ENCODE measurements at regions not wholly inside any gene's neighbourhood (a gene's known extent, or its start where the extent isn't known, plus 50 kb on each side); places are given as distances from the start of the nearest gene placed in this dataset.

GRCh38 chr10:109534193-109534592, 389.1 kb downstream of the XPNPEP1 start:
- no peak for TF ChIP-seq CTCF (IDR thresholded peaks at IDR 0.05; ENCODE audit: borderline replicate concordance, extremely low read depth, insufficient read depth)
- H3K27ac ChIP-seq (ENCODE audit: low read depth in 2 of 2, low read length in 2 of 2), result no peak overlapping the region
- DNase-seq, result no peak

GRCh38 chr10:109529258-109529657, 394.1 kb downstream of the XPNPEP1 start:
- intact Hi-C loops (cut with DNase I), result no loop called here
- Histone ChIP-seq H3K36me3 (ENCODE audit: control insufficient read depth in 2 of 3, insufficient read depth in 3 of 3, low read length in 3 of 3) (no peaks in the 10 kb centered on the region), H3K4me3 (ENCODE audit: low read length in 3 of 3) (no peak overlapping the region), H3K27me3 (ENCODE audit: control insufficient read depth, insufficient read depth, low read length) (no peaks in the 10 kb centered on the region), H3K9ac (ENCODE audit: low read length in 3 of 3) (no peak overlapping the region), H3K9me3 (ENCODE audit: control insufficient read depth in 2 of 3, insufficient read depth in 1 of 3, low read length in 3 of 3) (peaks cover 0 to 18% (median 3%) of the 10 kb centered on the region in 3 donors), H3K27ac (ENCODE audit: low read depth in 2 of 2, low read length in 2 of 2) (no peak overlapping the region), H3K4me1 (ENCODE audit: control insufficient read depth in 2 of 3, insufficient read depth in 2 of 3, low read depth in 1 of 3, low read length in 3 of 3) (no peaks in the 10 kb centered on the region)
- no peak for DNase-seq
- TF ChIP-seq CTCF (IDR thresholded peaks at IDR 0.05; ENCODE audit: borderline replicate concordance, extremely low read depth, insufficient read depth), result no peak
- no peak for FAIRE-seq

More at GRCh38 chr10:109534193-109534592, 389.1 kb downstream of the XPNPEP1 start:
- no peak overlapping the region for H3K4me3 ChIP-seq (ENCODE audit: low read length in 3 of 3)
- intact Hi-C loops (cut with DNase I), result no loop called here
- no peak overlapping the region for H3K9ac ChIP-seq (ENCODE audit: low read length in 3 of 3)
- no peaks in the 10 kb centered on the region for H3K4me1 ChIP-seq (ENCODE audit: control insufficient read depth in 2 of 3, insufficient read depth in 2 of 3, low read depth in 1 of 3, low read length in 3 of 3)
- peaks cover 0 to 8% (median 0%) of the 10 kb centered on the region in 3 donors for H3K9me3 ChIP-seq (ENCODE audit: control insufficient read depth in 2 of 3, insufficient read depth in 1 of 3, low read length in 3 of 3)
- FAIRE-seq, result no peak
- H3K36me3 ChIP-seq (ENCODE audit: control insufficient read depth in 2 of 3, insufficient read depth in 3 of 3, low read length in 3 of 3), result no peaks in the 10 kb centered on the region
- H3K27me3 ChIP-seq (ENCODE audit: control insufficient read depth, insufficient read depth, low read length), result no peaks in the 10 kb centered on the region

- intact Hi-C loops (cut with DNase I), result no loop called here
- no peak for DNase-seq
- no peak for FAIRE-seq
- no peak for TF ChIP-seq CTCF (IDR thresholded peaks at IDR 0.05; ENCODE audit: borderline replicate concordance, extremely low read depth, insufficient read depth)
- Histone ChIP-seq H3K27me3 (ENCODE audit: control insufficient read depth, insufficient read depth, low read length) (no peaks in the 10 kb centered on the region), H3K9ac (ENCODE audit: low read length in 3 of 3) (no peak overlapping the region), H3K27ac (ENCODE audit: low read depth in 2 of 2, low read length in 2 of 2) (no peak overlapping the region), H3K4me1 (ENCODE audit: control insufficient read depth in 2 of 3, insufficient read depth in 2 of 3, low read depth in 1 of 3, low read length in 3 of 3) (no peaks in the 10 kb centered on the region), H3K4me3 (ENCODE audit: low read length in 3 of 3) (no peak overlapping the region), H3K9me3 (ENCODE audit: control insufficient read depth in 2 of 3, insufficient read depth in 1 of 3, low read length in 3 of 3) (no peaks in the 10 kb centered on the region), H3K36me3 (ENCODE audit: control insufficient read depth in 2 of 3, insufficient read depth in 3 of 3, low read length in 3 of 3) (no peaks in the 10 kb centered on the region)
Observed at GRCh38 chr10:109517748-109518147, 405.6 kb downstream of the XPNPEP1 start.

- H3K4me1 ChIP-seq (ENCODE audit: control insufficient read depth in 2 of 3, insufficient read depth in 2 of 3, low read depth in 1 of 3, low read length in 3 of 3), result no peaks in the 10 kb centered on the region
- H3K36me3 ChIP-seq (ENCODE audit: control insufficient read depth in 2 of 3, insufficient read depth in 3 of 3, low read length in 3 of 3), result no peaks in the 10 kb centered on the region
- no peak for TF ChIP-seq CTCF (IDR thresholded peaks at IDR 0.05; ENCODE audit: borderline replicate concordance, extremely low read depth, insufficient read depth)
- FAIRE-seq (no peak), DNase-seq (peak in 1 of 5 donors; percentile 2)
- no peak overlapping the region for H3K9ac ChIP-seq (ENCODE audit: low read length in 3 of 3)
- no peak overlapping the region for H3K27ac ChIP-seq (ENCODE audit: low read depth in 2 of 2, low read length in 2 of 2)
- H3K9me3 ChIP-seq (ENCODE audit: control insufficient read depth in 2 of 3, insufficient read depth in 1 of 3, low read length in 3 of 3), result peaks cover 0 to 3% (median 0%) of the 10 kb centered on the region in 3 donors
- no peaks in the 10 kb centered on the region for H3K27me3 ChIP-seq (ENCODE audit: control insufficient read depth, insufficient read depth, low read length)
- no peak overlapping the region for H3K4me3 ChIP-seq (ENCODE audit: low read length in 3 of 3)
- intact Hi-C loops (cut with DNase I), result no loop called here
Observed at GRCh38 chr10:109504401-109504800, 418.9 kb downstream of the XPNPEP1 start.

All from kidney (tissue), 13 donors.